Naive B cell (primary cell): ENCODE measurements at regions not wholly inside any gene's neighbourhood (a gene's known extent, or its start where the extent isn't known, plus 50 kb on each side); places are given as distances from the start of the nearest gene placed in this dataset.
"Not testable (repeated sequence)": the region's sequence is repeated elsewhere in the genome, so short reads cannot be mapped to it uniquely, and the experiment has no call there.

Source experiments
- ATAC-seq, 2 donors: fragments of 150-1000 bp; cut with Tn5 transposase; 2 replicates each; pipeline ENCODE4 v1.10.0; 2021; ENCODE audit warnings: low read depth in 2 of 2, mild to moderate bottlenecking in 2 of 2, moderate library complexity in 2 of 2
- DNase-seq: peaks from one replicate; pipeline ENCODE4 v3.0.0; 2022
- H3K27ac Mint-ChIP-seq, 6 donors: one replicate each; pipeline ENCODE4 v1.8.0; 2020 to 2022; ENCODE audit warnings: mild to moderate bottlenecking in 6 of 6, mixed read lengths in 6 of 6, moderate library complexity in 5 of 6, inconsistent platforms in 2 of 6
- H3K27me3 Mint-ChIP-seq, 3 donors: one replicate each; pipeline ENCODE4 v1.8.0; 2021 to 2022; ENCODE audit warnings: mixed read lengths in 3 of 3, mild to moderate bottlenecking in 1 of 3
- H3K36me3 Mint-ChIP-seq, 2 donors: one replicate each; pipeline ENCODE4 v1.8.0; 2020 to 2022; ENCODE audit warnings: mixed read lengths in 2 of 2, inconsistent platforms in 1 of 2, mild to moderate bottlenecking in 1 of 2
- H3K4me1 Mint-ChIP-seq, 3 donors: one replicate each; pipeline ENCODE4 v1.8.0; 2020 to 2022; ENCODE audit warnings: mixed read lengths in 3 of 3, inconsistent platforms in 1 of 3, mild to moderate bottlenecking in 1 of 3, moderate library complexity in 1 of 3
- H3K4me3 Mint-ChIP-seq, 8 donors: one replicate each; pipeline ENCODE4 v1.8.0; 2020 to 2022; ENCODE audit warnings: mild to moderate bottlenecking in 8 of 8, mixed read lengths in 8 of 8, moderate library complexity in 8 of 8, inconsistent platforms in 2 of 8
- H3K9me3 Mint-ChIP-seq, 7 donors: one replicate each; pipeline ENCODE4 v1.8.0; 2020 to 2022; ENCODE audit warnings: mixed read lengths in 7 of 7, mild to moderate bottlenecking in 5 of 7, inconsistent platforms in 2 of 7, moderate library complexity in 1 of 7

GRCh38 chrY:11070250-11071113 is 1542.8 kb downstream of the TSPY10 start:
- DNase-seq: no peak
- Mint-ChIP-seq H3K27ac (no peak overlapping the region), H3K4me1 (no peaks in the 10 kb centered on the region), H3K36me3 (no peaks in the 10 kb centered on the region), H3K4me3 (no peak overlapping the region), H3K9me3 (peaks cover 0 to 4% (median 0%) of the 10 kb centered on the region in 7 donors), H3K27me3 (no peaks in the 10 kb centered on the region)
- no peak for ATAC-seq

- not testable (repeated sequence) for H3K4me1 Mint-ChIP-seq, H3K4me3 Mint-ChIP-seq, DNase-seq, ATAC-seq, H3K27me3 Mint-ChIP-seq, H3K36me3 Mint-ChIP-seq, H3K27ac Mint-ChIP-seq, H3K9me3 Mint-ChIP-seq
These were observed 1558.1 kb downstream of the TSPY10 start for GRCh38 chrY:11085801-11086200.

GRCh38 chrY:11097498-11097897 is 1569.8 kb downstream of the TSPY10 start:
- not testable (repeated sequence) for H3K36me3 Mint-ChIP-seq, DNase-seq, H3K4me3 Mint-ChIP-seq, ATAC-seq, H3K9me3 Mint-ChIP-seq, H3K27me3 Mint-ChIP-seq, H3K4me1 Mint-ChIP-seq, H3K27ac Mint-ChIP-seq

GRCh38 chrY:11098419-11098818 is 1570.7 kb downstream of the TSPY10 start:
- not testable (repeated sequence) for DNase-seq, H3K4me3 Mint-ChIP-seq, H3K4me1 Mint-ChIP-seq, ATAC-seq, H3K27me3 Mint-ChIP-seq, H3K27ac Mint-ChIP-seq, H3K36me3 Mint-ChIP-seq, H3K9me3 Mint-ChIP-seq

GRCh38 chrY:11099004-11099403 is 1571.3 kb downstream of the TSPY10 start:
- H3K4me3 Mint-ChIP-seq: no peak overlapping the region
- no peak for ATAC-seq
- peaks cover 0 to 4% (median 0%) of the 10 kb centered on the region in 7 donors for H3K9me3 Mint-ChIP-seq
- no peak overlapping the region for H3K27ac Mint-ChIP-seq
- H3K4me1 Mint-ChIP-seq: no peaks in the 10 kb centered on the region
- H3K36me3 Mint-ChIP-seq: no peaks in the 10 kb centered on the region
- no peak for DNase-seq
- H3K27me3 Mint-ChIP-seq: no peaks in the 10 kb centered on the region

- not testable (repeated sequence) for H3K36me3 Mint-ChIP-seq, ATAC-seq, H3K27me3 Mint-ChIP-seq, H3K9me3 Mint-ChIP-seq, H3K27ac Mint-ChIP-seq, H3K4me3 Mint-ChIP-seq, H3K4me1 Mint-ChIP-seq, DNase-seq
These were observed 1572.8 kb downstream of the TSPY10 start for GRCh38 chrY:11100472-11100871.

GRCh38 chrY:11102987-11103386 is 1575.3 kb downstream of the TSPY10 start:
- H3K9me3 Mint-ChIP-seq, H3K4me3 Mint-ChIP-seq, H3K36me3 Mint-ChIP-seq, ATAC-seq, H3K4me1 Mint-ChIP-seq, H3K27ac Mint-ChIP-seq, H3K27me3 Mint-ChIP-seq, DNase-seq: not testable (repeated sequence)

- H3K4me1 Mint-ChIP-seq, H3K9me3 Mint-ChIP-seq, ATAC-seq, H3K36me3 Mint-ChIP-seq, DNase-seq, H3K27ac Mint-ChIP-seq, H3K4me3 Mint-ChIP-seq, H3K27me3 Mint-ChIP-seq: not testable (repeated sequence)
These were observed 1579.6 kb downstream of the TSPY10 start for GRCh38 chrY:11107127-11107918.

GRCh38 chrY:11151724-11152123 is 1549.3 kb upstream of the USP9Y start:
- H3K27me3 Mint-ChIP-seq, H3K9me3 Mint-ChIP-seq, ATAC-seq, H3K27ac Mint-ChIP-seq, H3K4me1 Mint-ChIP-seq, H3K36me3 Mint-ChIP-seq, H3K4me3 Mint-ChIP-seq, DNase-seq: not testable (repeated sequence)

- ATAC-seq, H3K4me1 Mint-ChIP-seq, H3K9me3 Mint-ChIP-seq, H3K36me3 Mint-ChIP-seq, H3K27me3 Mint-ChIP-seq, H3K4me3 Mint-ChIP-seq, H3K27ac Mint-ChIP-seq, DNase-seq: not testable (repeated sequence)
These were observed 1544.9 kb upstream of the USP9Y start for GRCh38 chrY:11156100-11156499.

- H3K4me3 Mint-ChIP-seq, DNase-seq, H3K4me1 Mint-ChIP-seq, H3K9me3 Mint-ChIP-seq, H3K27ac Mint-ChIP-seq, H3K36me3 Mint-ChIP-seq, H3K27me3 Mint-ChIP-seq, ATAC-seq: not testable (repeated sequence)
These were observed 1544.2 kb upstream of the USP9Y start for GRCh38 chrY:11156846-11157245.

GRCh38 chrY:11177033-11177432 is 1524.0 kb upstream of the USP9Y start:
- not testable (repeated sequence) for H3K27me3 Mint-ChIP-seq, H3K4me3 Mint-ChIP-seq, H3K36me3 Mint-ChIP-seq, H3K9me3 Mint-ChIP-seq, H3K27ac Mint-ChIP-seq, H3K4me1 Mint-ChIP-seq, DNase-seq, ATAC-seq

- H3K9me3 Mint-ChIP-seq, ATAC-seq, H3K36me3 Mint-ChIP-seq: not testable (repeated sequence)
These were observed 1499.9 kb upstream of the USP9Y start for GRCh38 chrY:11201133-11201532.

GRCh38 chrY:11214851-11215250 is 1486.2 kb upstream of the USP9Y start:
- not testable (repeated sequence) for DNase-seq, H3K27ac Mint-ChIP-seq, H3K4me1 Mint-ChIP-seq, H3K9me3 Mint-ChIP-seq, H3K36me3 Mint-ChIP-seq, ATAC-seq, H3K27me3 Mint-ChIP-seq
- H3K4me3 Mint-ChIP-seq: peak overlapping the region in 2 of 8 donors; percentile 45 to 60

More at GRCh38 chrY:11201133-11201532, 1499.9 kb upstream of the USP9Y start:
- not testable (repeated sequence) for DNase-seq, H3K4me3 Mint-ChIP-seq, H3K4me1 Mint-ChIP-seq, H3K27me3 Mint-ChIP-seq, H3K27ac Mint-ChIP-seq
